ENCODE measurements at regions not wholly inside any gene's neighbourhood (a gene's known extent, or its start where the extent isn't known, plus 50 kb on each side); places are given as distances from the start of the nearest gene placed in this dataset.

DNA sequence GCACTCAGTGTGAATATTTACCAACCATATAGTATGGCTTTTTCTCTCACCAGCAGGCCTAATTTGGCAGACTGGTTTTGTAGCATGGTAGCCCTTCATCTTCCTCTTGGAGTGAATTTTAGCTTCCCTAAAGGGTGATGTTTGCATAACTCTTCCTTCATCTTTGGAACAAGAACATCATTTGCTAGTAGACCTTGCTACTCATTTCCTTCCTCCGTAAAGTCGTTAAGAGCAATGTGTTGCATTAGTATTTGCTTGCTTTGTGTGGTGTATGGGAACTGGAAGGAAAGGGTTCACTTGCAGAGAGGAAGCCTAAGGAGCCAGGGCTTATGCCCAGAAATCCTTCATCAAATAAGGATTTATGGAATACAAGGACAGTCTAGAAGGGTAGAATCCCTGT lies 50.2 kb upstream of the PGRMC2 start:
- H3K9me3 ChIP-seq (ENCODE audit: control insufficient read depth, low read length): no peaks in the 10 kb centered on the region
- no peaks in the 10 kb centered on the region for H3K36me3 ChIP-seq (ENCODE audit: control insufficient read depth, insufficient read depth, low read length)
- H3K9ac ChIP-seq (ENCODE audit: low read length): no peak overlapping the region
- no peaks in the 10 kb centered on the region for H3K27me3 ChIP-seq (ENCODE audit: control insufficient read depth, insufficient read depth, low read length)
- H3K4me1 ChIP-seq (ENCODE audit: control insufficient read depth, insufficient read depth, low read length): peaks cover 6% of the 10 kb centered on the region
- H3K4me3 ChIP-seq (ENCODE audit: low read length): no peak overlapping the region
